ENCODE measurements at regions not wholly inside any gene's neighbourhood (a gene's known extent, or its start where the extent isn't known, plus 50 kb on each side); places are given as distances from the start of the nearest gene placed in this dataset.

DNA sequence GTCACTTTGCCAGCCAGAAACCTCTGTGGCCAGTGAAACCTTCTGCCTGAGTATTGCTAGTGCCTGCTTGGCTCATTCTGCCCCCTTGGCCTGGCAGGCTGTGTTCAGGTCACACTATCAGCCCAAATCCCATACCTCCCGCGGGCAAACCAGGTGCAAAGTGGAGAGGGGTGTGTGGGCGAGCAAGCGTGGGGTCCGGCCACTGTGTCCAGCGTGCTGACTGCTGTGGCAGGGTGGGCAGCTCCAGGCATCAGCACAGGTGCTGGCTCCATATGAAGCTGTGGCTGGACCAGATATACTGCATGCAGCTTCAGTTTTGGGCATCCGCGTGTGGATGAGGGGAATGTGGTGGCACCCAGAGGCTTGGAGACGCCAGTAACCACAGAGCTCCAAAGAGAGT is 576.5 kb upstream of the EDIL3 start:
- H3K9ac ChIP-seq (ENCODE audit: low read depth, low read length, poor library complexity, severe bottlenecking) = no peak overlapping the region
- H3K9me2 ChIP-seq (replicated peaks; ENCODE audit: low read depth, low read length) = no peaks in the 10 kb centered on the region
- H3K36me3 ChIP-seq (ENCODE audit: insufficient read depth, low read length) = no peaks in the 10 kb centered on the region
- TF ChIP-seq, protein P1, sequence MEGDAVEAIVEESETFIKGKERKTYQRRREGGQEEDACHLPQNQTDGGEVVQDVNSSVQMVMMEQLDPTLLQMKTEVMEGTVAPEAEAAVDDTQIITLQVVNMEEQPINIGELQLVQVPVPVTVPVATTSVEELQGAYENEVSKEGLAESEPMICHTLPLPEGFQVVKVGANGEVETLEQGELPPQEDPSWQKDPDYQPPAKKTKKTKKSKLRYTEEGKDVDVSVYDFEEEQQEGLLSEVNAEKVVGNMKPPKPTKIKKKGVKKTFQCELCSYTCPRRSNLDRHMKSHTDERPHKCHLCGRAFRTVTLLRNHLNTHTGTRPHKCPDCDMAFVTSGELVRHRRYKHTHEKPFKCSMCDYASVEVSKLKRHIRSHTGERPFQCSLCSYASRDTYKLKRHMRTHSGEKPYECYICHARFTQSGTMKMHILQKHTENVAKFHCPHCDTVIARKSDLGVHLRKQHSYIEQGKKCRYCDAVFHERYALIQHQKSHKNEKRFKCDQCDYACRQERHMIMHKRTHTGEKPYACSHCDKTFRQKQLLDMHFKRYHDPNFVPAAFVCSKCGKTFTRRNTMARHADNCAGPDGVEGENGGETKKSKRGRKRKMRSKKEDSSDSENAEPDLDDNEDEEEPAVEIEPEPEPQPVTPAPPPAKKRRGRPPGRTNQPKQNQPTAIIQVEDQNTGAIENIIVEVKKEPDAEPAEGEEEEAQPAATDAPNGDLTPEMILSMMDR (conservative IDR thresholded peaks at IDR 0.05; ENCODE audit: low read length) = no peak
- no peak for TF ChIP-seq EZH2phosphoT487 (IDR thresholded peaks at IDR 0.05; ENCODE audit: borderline replicate concordance)
- H3K9me3 ChIP-seq (ENCODE audit: insufficient read depth, low read depth, low read length) = no peaks in the 10 kb centered on the region; the same call in 1 of the 2 replicates
- no peaks in the 10 kb centered on the region for H3K79me2 ChIP-seq (ENCODE audit: insufficient read depth, low read length)
- H3K27me3 ChIP-seq (ENCODE audit: insufficient read depth, low read length, poor library complexity, severe bottlenecking) = no peaks in the 10 kb centered on the region
- H3K4me3 ChIP-seq (ENCODE audit: low read length, poor library complexity, severe bottlenecking) = no peak overlapping the region
- H3K4me2 ChIP-seq (ENCODE audit: low read depth, low read length, poor library complexity, severe bottlenecking) = no peak overlapping the region
- no peaks in the 10 kb centered on the region for H3K4me1 ChIP-seq (ENCODE audit: insufficient read depth, low read length, poor library complexity, severe bottlenecking)
- H4K20me1 ChIP-seq (ENCODE audit: insufficient read depth, low read length, poor library complexity, severe bottlenecking) = no peaks in the 10 kb centered on the region
- no peaks in the 10 kb centered on the region for H3F3A ChIP-seq (ENCODE audit: low read depth)
- H2AFZ ChIP-seq (ENCODE audit: low read length) = no peak overlapping the region

DNA sequence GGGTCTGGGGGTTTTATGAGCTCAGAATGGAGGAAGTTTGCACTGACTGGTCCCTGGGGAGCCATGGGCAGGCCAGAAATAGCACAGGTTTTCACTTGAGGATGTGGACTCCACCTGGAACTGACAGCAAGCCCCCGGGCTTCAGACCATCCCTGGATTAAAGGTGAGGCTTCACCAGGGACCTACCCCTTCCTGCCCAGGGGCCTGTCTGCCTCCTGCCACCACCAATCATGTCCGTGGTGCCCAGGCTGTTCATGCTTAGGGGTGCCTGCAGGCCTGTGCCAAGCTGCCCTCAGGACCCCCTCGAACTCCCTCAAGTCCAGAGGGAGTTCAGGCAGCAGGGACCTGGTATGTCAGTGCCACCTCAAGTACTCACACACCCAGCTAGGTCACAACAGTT is 577.2 kb upstream of the EDIL3 start:
- Histone ChIP-seq H3K9me2 (replicated peaks; ENCODE audit: low read depth, low read length) (no peaks in the 10 kb centered on the region), H3K9ac (ENCODE audit: low read depth, low read length, poor library complexity, severe bottlenecking) (no peak overlapping the region), H3F3A (ENCODE audit: low read depth) (no peaks in the 10 kb centered on the region), H3K79me2 (ENCODE audit: insufficient read depth, low read length) (no peaks in the 10 kb centered on the region), H3K4me1 (ENCODE audit: insufficient read depth, low read length, poor library complexity, severe bottlenecking) (no peaks in the 10 kb centered on the region), H3K4me2 (ENCODE audit: low read depth, low read length, poor library complexity, severe bottlenecking) (no peak overlapping the region), H3K9me3 (ENCODE audit: insufficient read depth, low read depth, low read length) (no peaks in the 10 kb centered on the region; the same call in 1 of the 2 replicates), H3K36me3 (ENCODE audit: insufficient read depth, low read length) (no peaks in the 10 kb centered on the region), H4K20me1 (ENCODE audit: insufficient read depth, low read length, poor library complexity, severe bottlenecking) (no peaks in the 10 kb centered on the region), H3K27me3 (ENCODE audit: insufficient read depth, low read length, poor library complexity, severe bottlenecking) (no peaks in the 10 kb centered on the region), H2AFZ (ENCODE audit: low read length) (no peak overlapping the region), H3K4me3 (ENCODE audit: low read length, poor library complexity, severe bottlenecking) (no peak overlapping the region)
- no peak for TF ChIP-seq EZH2phosphoT487 (IDR thresholded peaks at IDR 0.05; ENCODE audit: borderline replicate concordance)
- TF ChIP-seq, protein P1 (conservative IDR thresholded peaks at IDR 0.05; ENCODE audit: low read length) = no peak

DNA sequence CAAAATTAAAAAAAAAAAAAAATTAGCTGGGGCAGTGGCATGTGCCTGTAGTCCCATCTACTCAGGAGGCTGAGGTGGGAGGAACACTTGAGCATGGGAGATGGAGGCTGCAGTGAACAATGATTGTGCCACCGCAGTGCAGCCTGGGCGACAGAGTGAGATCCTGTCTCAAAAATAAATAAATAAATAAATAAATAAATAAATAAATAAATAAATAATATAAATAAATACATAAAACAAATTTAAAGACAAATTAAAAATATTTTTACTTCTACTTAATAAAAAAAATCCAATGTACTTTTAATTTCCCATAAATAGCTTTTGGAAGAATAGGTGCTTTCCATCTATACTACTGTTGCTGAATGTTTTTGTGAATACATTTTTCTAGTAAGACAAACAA is 598.4 kb upstream of the EDIL3 start:
- Histone ChIP-seq H3K9me2 (replicated peaks; ENCODE audit: low read depth, low read length) (0 out of 2 replicates have a peak, but pooled peaks cover 3% of the 10 kb centered on the region), H3F3A (ENCODE audit: low read depth) (no peaks in the 10 kb centered on the region), H3K4me3 (ENCODE audit: low read length, poor library complexity, severe bottlenecking) (no peak overlapping the region), H3K4me1 (ENCODE audit: insufficient read depth, low read length, poor library complexity, severe bottlenecking) (no peaks in the 10 kb centered on the region), H2AFZ (ENCODE audit: low read length) (no peak overlapping the region), H3K79me2 (ENCODE audit: insufficient read depth, low read length) (no peaks in the 10 kb centered on the region), H3K27me3 (ENCODE audit: insufficient read depth, low read length, poor library complexity, severe bottlenecking) (no peaks in the 10 kb centered on the region), H3K9me3 (ENCODE audit: insufficient read depth, low read depth, low read length) (no peaks in the 10 kb centered on the region), H3K36me3 (ENCODE audit: insufficient read depth, low read length) (no peaks in the 10 kb centered on the region), H3K4me2 (ENCODE audit: low read depth, low read length, poor library complexity, severe bottlenecking) (no peak overlapping the region), H3K9ac (ENCODE audit: low read depth, low read length, poor library complexity, severe bottlenecking) (no peak overlapping the region), H4K20me1 (ENCODE audit: insufficient read depth, low read length, poor library complexity, severe bottlenecking) (no peaks in the 10 kb centered on the region)
- no peak for TF ChIP-seq EZH2phosphoT487 (IDR thresholded peaks at IDR 0.05; ENCODE audit: borderline replicate concordance)
- TF ChIP-seq, protein P1 (conservative IDR thresholded peaks at IDR 0.05; ENCODE audit: low read length) = no peak

All from Loucy (cell line).